HEK293 (cell line): ENCODE measurements at regions not wholly inside any gene's neighbourhood (a gene's known extent, or its start where the extent isn't known, plus 50 kb on each side); places are given as distances from the start of the nearest gene placed in this dataset.

ENCODE experiments used
- CTCF ChIA-PET: fragments of 350-600 bp; formaldehyde crosslinking; extraction: SDS; loops from one replicate; lab custom pipeline; 2021; ENCODE audit warnings: antibody characterized with exemption; lab: Yijun Ruan, JAX
- POLR2A ChIA-PET: fragments of 300-600 bp; formaldehyde crosslinking; extraction: SDS; loops from one replicate; lab custom pipeline; 2020; ENCODE audit warnings: antibody characterized with exemption, inconsistent platforms; lab: Yijun Ruan, JAX
- H3K27ac ChIP-seq: fragments of 200-500 bp; sonication (Bioruptor generic); 2 replicates; pipeline ENCODE4 v1.5.1; 2014; ENCODE audit warnings: low read depth, low read length, control low read depth, inconsistent platforms; ENCODE audit errors: extremely low read depth
- H3K36me3 ChIP-seq, 2 experiments: fragments of 200-500 bp in 1 of 2; sonication (Bioruptor generic) in 1 of 2; 1 replicate in 1 of 2; 2 replicates in 1 of 2; pipeline ENCODE4 v1.5.1; 2014 to 2017; ENCODE audit warnings: inconsistent platforms in 2 of 2, low read length in 2 of 2; ENCODE audit not compliant: control insufficient read depth in 2 of 2, insufficient read depth in 1 of 2
- H3K4me1 ChIP-seq: fragments of 200-500 bp; sonication (Bioruptor generic); 2 replicates; pipeline ENCODE4 v1.5.1; 2014; ENCODE audit warnings: mild to moderate bottlenecking, low read length, inconsistent platforms; ENCODE audit not compliant: control insufficient read depth, insufficient read depth
- H3K4me3 ChIP-seq: 2 replicates; pipeline ENCODE4 v1.5.1; 2011; ENCODE audit warnings: low read depth, mild to moderate bottlenecking, control low read depth, low read length, moderate library complexity
- H3K9me3 ChIP-seq: fragments of 200-500 bp; sonication (Bioruptor generic); 2 replicates; pipeline ENCODE4 v1.5.1; 2014; ENCODE audit warnings: low read depth, low read length, inconsistent platforms; ENCODE audit not compliant: control insufficient read depth, insufficient read depth
- HOXA7 ChIP-seq: sonication (generic); formaldehyde crosslinking; IDR thresholded peaks from 2 replicates; pipeline ENCODE4 v1.8.1; 2022; ENCODE audit warnings: missing genetic modification reagents, borderline replicate concordance
- KLF7 ChIP-seq: fragments of 450-650 bp; formaldehyde crosslinking; IDR thresholded peaks from 2 replicates; pipeline ENCODE4 v1.5.1; 2016; ENCODE audit warnings: missing biosample characterization, missing genetic modification characterization, borderline replicate concordance
- MYNN ChIP-seq: fragments of 450-650 bp; formaldehyde crosslinking; IDR thresholded peaks from 2 replicates; pipeline ENCODE4 v1.5.1; 2016; ENCODE audit warnings: missing biosample characterization, missing genetic modification characterization, borderline replicate concordance
- SCRT1 ChIP-seq: fragments of 450-650 bp; formaldehyde crosslinking; IDR thresholded peaks from 2 replicates; pipeline ENCODE4 v1.5.1; 2016; ENCODE audit warnings: missing biosample characterization, missing genetic modification characterization, borderline replicate concordance
- ZBTB11 ChIP-seq: fragments of 450-650 bp; formaldehyde crosslinking; conservative IDR thresholded peaks from 2 replicates; pipeline ENCODE4 v1.5.1; 2016; ENCODE audit warnings: low read depth, missing biosample characterization, missing genetic modification characterization
- ZNF10 ChIP-seq: fragments of 450-650 bp; formaldehyde crosslinking; IDR thresholded peaks from 2 replicates; pipeline ENCODE4 v1.5.1; 2017; ENCODE audit warnings: missing biosample characterization, missing genetic modification characterization
- ZNF132 ChIP-seq: fragments of 450-650 bp; formaldehyde crosslinking; IDR thresholded peaks from 2 replicates; pipeline ENCODE4 v1.5.1; 2017; ENCODE audit warnings: missing biosample characterization, missing genetic modification characterization, borderline replicate concordance
- ZNF175 ChIP-seq: fragments of 450-650 bp; formaldehyde crosslinking; IDR thresholded peaks from 2 replicates; pipeline ENCODE4 v1.5.1; 2016; ENCODE audit warnings: missing biosample characterization, missing genetic modification characterization
- ZNF341 ChIP-seq: fragments of 450-650 bp; formaldehyde crosslinking; IDR thresholded peaks from 2 replicates; pipeline ENCODE4; 2016; ENCODE audit warnings: low read depth, missing biosample characterization, missing genetic modification characterization
- ZNF366 ChIP-seq: fragments of 450-650 bp; formaldehyde crosslinking; conservative IDR thresholded peaks from 2 replicates; pipeline ENCODE4 v1.5.1; 2016; ENCODE audit warnings: missing biosample characterization, missing genetic modification characterization
- ZNF394 ChIP-seq: fragments of 450-650 bp; formaldehyde crosslinking; IDR thresholded peaks from 2 replicates; pipeline ENCODE4 v1.5.1; 2016; ENCODE audit warnings: missing biosample characterization, missing genetic modification characterization, mild to moderate bottlenecking, moderate library complexity, borderline replicate concordance
- ZNF433 ChIP-seq: fragments of 450-650 bp; formaldehyde crosslinking; IDR thresholded peaks from 2 replicates; pipeline ENCODE4 v1.5.1; 2016; ENCODE audit warnings: missing biosample characterization, missing genetic modification characterization, low read depth
- ZNF48 ChIP-seq: fragments of 450-650 bp; formaldehyde crosslinking; IDR thresholded peaks from 2 replicates; pipeline ENCODE4 v1.5.1; 2016; ENCODE audit warnings: missing biosample characterization, missing genetic modification characterization
- ZNF521 ChIP-seq: fragments of 450-650 bp; formaldehyde crosslinking; IDR thresholded peaks from 2 replicates; pipeline ENCODE4 v1.5.1; 2017; ENCODE audit warnings: missing biosample characterization, mild to moderate bottlenecking, missing genetic modification characterization
- ZNF549 ChIP-seq: fragments of 450-650 bp; IDR thresholded peaks from 2 replicates; pipeline ENCODE4 v1.5.1; 2018; ENCODE audit warnings: missing biosample characterization, missing genetic modification characterization, mild to moderate bottlenecking, inconsistent platforms, moderate library complexity
- ZNF639 ChIP-seq: fragments of 450-650 bp; formaldehyde crosslinking; IDR thresholded peaks from 2 replicates; pipeline ENCODE4 v1.5.1; 2016; ENCODE audit warnings: missing biosample characterization, missing genetic modification characterization
- ZNF660 ChIP-seq: fragments of 450-650 bp; IDR thresholded peaks from 2 replicates; pipeline ENCODE4 v1.5.1; 2018; ENCODE audit warnings: missing biosample characterization, mild to moderate bottlenecking, missing genetic modification characterization
- ZNF692 ChIP-seq: fragments of 450-650 bp; formaldehyde crosslinking; IDR thresholded peaks from 2 replicates; pipeline ENCODE4 v1.5.1; 2016; ENCODE audit warnings: missing biosample characterization, missing genetic modification characterization
- ZNF843 ChIP-seq: fragments of 450-650 bp; formaldehyde crosslinking; IDR thresholded peaks from 2 replicates; pipeline ENCODE4 v1.5.1; 2016; ENCODE audit warnings: missing biosample characterization, missing genetic modification characterization
- TF ChIP-seq, protein P1 (sequence below): fragments of 450-650 bp; formaldehyde crosslinking; IDR thresholded peaks from 2 replicates; pipeline ENCODE4 v1.5.1; 2016; ENCODE audit warnings: missing biosample characterization, missing genetic modification characterization, borderline replicate concordance

GRCh38 chr17:12554251-12554650 lies 111.4 kb upstream of the MYOCD start:
- no peaks in the 10 kb centered on the region for H3K4me1 ChIP-seq
- no peak overlapping the region for H3K27ac ChIP-seq
- ChIA-PET CTCF (interaction anchor here (0.6 to 1.4 kb wide), 2 partner anchors 9 to 12 kb away, joined by 3 to 5 read pairs; no protein-coding TSS in a partner anchor), POLR2A (no interaction called here)
- H3K36me3 ChIP-seq = no peaks in the 10 kb centered on the region
- H3K4me3 ChIP-seq = no peak overlapping the region
- TF ChIP-seq ZNF132 (tag by site-specific recombination) = no peak
- no peak for TF ChIP-seq ZNF549
- TF ChIP-seq ZNF175 = no peak
- no peak for TF ChIP-seq ZNF521 (tag by site-specific recombination)
- no peak for TF ChIP-seq ZBTB11 (tag by site-specific recombination)
- TF ChIP-seq ZNF692 = no peak
- no peak for TF ChIP-seq ZNF366 (tag by site-specific recombination)
- TF ChIP-seq ZNF660 (tag by site-specific recombination) = no peak
- H3K9me3 ChIP-seq = no peaks in the 10 kb centered on the region

DNA sequence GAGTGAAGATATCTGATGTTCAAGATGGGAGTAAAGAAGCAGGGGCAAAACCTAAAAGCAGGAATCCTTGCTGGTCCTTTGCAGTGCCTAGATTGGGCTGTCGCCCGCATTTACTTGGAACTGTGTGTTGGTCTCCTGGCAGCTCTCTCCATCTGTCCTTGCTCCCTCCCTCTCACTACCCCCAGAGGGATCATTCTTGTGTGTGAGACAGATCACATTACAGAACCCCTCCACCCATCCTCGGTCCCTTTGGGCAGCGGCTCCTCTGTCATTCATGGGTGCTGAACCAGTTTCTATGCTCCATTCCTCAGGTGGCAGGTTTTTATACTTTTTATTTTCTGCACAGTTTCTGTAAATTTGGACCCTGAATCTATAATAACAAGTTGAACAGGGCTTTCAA lies 99.4 kb upstream of the MYOCD start:
- TF ChIP-seq ZNF341 (no peak), ZNF48 (no peak), ZNF639 (no peak), ZNF394 (tag by site-specific recombination) (no peak), KLF7 (tag by site-specific recombination) (no peak), SCRT1 (tag by site-specific recombination) (no peak), ZNF10 (tag by site-specific recombination) (no peak), ZNF433 (no peak), ZNF843 (tag by site-specific recombination) (no peak), HOXA7 (CRISPR knock-in tag) (no peak), ZNF549 (no peak), MYNN (no peak)
- TF ChIP-seq, protein P1, sequence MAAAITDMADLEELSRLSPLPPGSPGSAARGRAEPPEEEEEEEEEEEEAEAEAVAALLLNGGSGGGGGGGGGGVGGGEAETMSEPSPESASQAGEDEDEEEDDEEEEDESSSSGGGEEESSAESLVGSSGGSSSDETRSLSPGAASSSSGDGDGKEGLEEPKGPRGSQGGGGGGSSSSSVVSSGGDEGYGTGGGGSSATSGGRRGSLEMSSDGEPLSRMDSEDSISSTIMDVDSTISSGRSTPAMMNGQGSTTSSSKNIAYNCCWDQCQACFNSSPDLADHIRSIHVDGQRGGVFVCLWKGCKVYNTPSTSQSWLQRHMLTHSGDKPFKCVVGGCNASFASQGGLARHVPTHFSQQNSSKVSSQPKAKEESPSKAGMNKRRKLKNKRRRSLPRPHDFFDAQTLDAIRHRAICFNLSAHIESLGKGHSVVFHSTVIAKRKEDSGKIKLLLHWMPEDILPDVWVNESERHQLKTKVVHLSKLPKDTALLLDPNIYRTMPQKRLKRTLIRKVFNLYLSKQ (tag by site-specific recombination) = no peak
- TF ChIP-seq, all 188 proteins: peak for 0
- Histone ChIP-seq H3K27ac (no peak overlapping the region), H3K36me3 (no peaks in the 10 kb centered on the region), H3K4me3 (no peak overlapping the region), H3K9me3 (no peaks in the 10 kb centered on the region), H3K4me1 (peaks cover 13% of the 10 kb centered on the region)
- ChIA-PET CTCF (interaction anchor here (0.7 to 1.4 kb wide), 4 partner anchors 12 to 65 kb away, joined by 3 read pairs; no protein-coding TSS in a partner anchor), POLR2A (interaction anchor here (0.7 kb wide), 1 partner anchor 841 kb away, joined by 3 read pairs; no protein-coding TSS in a partner anchor)
